H9 (cell line): ENCODE measurements at regions not wholly inside any gene's neighbourhood (a gene's known extent, or its start where the extent isn't known, plus 50 kb on each side); places are given as distances from the start of the nearest gene placed in this dataset.

ENCODE experiments used
- DNase-seq: peaks from one replicate; pipeline ENCODE4 v3.0.0-alpha.2; 2017
- H2AFZ ChIP-seq: one replicate; pipeline ENCODE4 v1.6.1; 2013; ENCODE audit warnings: mild to moderate bottlenecking, low read length, control low read depth, moderate library complexity
- H2AK5ac ChIP-seq: 2 replicates; pipeline ENCODE4 v1.6.1; 2013; ENCODE audit warnings: low read length, control low read depth, mixed read lengths; ENCODE audit not compliant: insufficient read length
- H2BK120ac ChIP-seq: one replicate; pipeline ENCODE4 v1.6.1; 2013; ENCODE audit warnings: low read depth, mild to moderate bottlenecking, low read length, control low read depth, inconsistent platforms; ENCODE audit not compliant: poor library complexity, severe bottlenecking
- H2BK12ac ChIP-seq: 2 replicates; pipeline ENCODE4 v1.6.1; 2013; ENCODE audit warnings: low read length, control low read depth, mixed read lengths, low read depth; ENCODE audit not compliant: insufficient read length
- H2BK15ac ChIP-seq: 2 replicates; pipeline ENCODE4 v1.6.1; 2013; ENCODE audit warnings: low read depth, low read length, control low read depth
- H2BK20ac ChIP-seq: one replicate; pipeline ENCODE4 v1.6.1; 2013; ENCODE audit warnings: low read depth, mild to moderate bottlenecking, low read length, control low read depth, inconsistent platforms; ENCODE audit not compliant: poor library complexity, severe bottlenecking
- H2BK5ac ChIP-seq: 2 replicates; pipeline ENCODE4 v1.6.1; 2013; ENCODE audit warnings: low read length, control low read depth, mixed read lengths; ENCODE audit not compliant: insufficient read length
- H3K14ac ChIP-seq: 2 replicates; pipeline ENCODE4 v1.6.1; 2013; ENCODE audit warnings: low read length, control low read depth; ENCODE audit not compliant: insufficient read depth
- H3K18ac ChIP-seq: 2 replicates; pipeline ENCODE4 v1.6.1; 2013; ENCODE audit warnings: low read depth, mild to moderate bottlenecking, mixed read lengths, low read length, control low read depth; ENCODE audit not compliant: insufficient read length
- H3K23ac ChIP-seq: 2 replicates; pipeline ENCODE4 v1.6.1; 2013; ENCODE audit warnings: low read length, control low read depth, mixed read lengths, low read depth; ENCODE audit not compliant: insufficient read length
- H3K23me2 ChIP-seq: 2 replicates; pipeline ENCODE4 v1.6.1; 2013; ENCODE audit warnings: low read depth, mild to moderate bottlenecking, mixed read lengths, low read length, control low read depth; ENCODE audit not compliant: insufficient read length, poor library complexity, severe bottlenecking
- H3K27ac ChIP-seq: 2 replicates; pipeline ENCODE4 v1.5.1; 2013; ENCODE audit warnings: low read length, control low read depth, mixed read lengths, low read depth; ENCODE audit not compliant: insufficient read length
- H3K27me3 ChIP-seq: 2 replicates; pipeline ENCODE4 v1.6.1; 2013; ENCODE audit warnings: low read length, control low read depth, inconsistent platforms; ENCODE audit not compliant: insufficient read depth
- H3K4ac ChIP-seq: 2 replicates; pipeline ENCODE4 v1.6.1; 2013; ENCODE audit warnings: low read depth, mild to moderate bottlenecking, control low read depth, inconsistent platforms, low read length, moderate library complexity
- H3K4me1 ChIP-seq: 2 replicates; pipeline ENCODE4 v1.6.1; 2013; ENCODE audit warnings: low read length, control low read depth, inconsistent platforms; ENCODE audit not compliant: insufficient read depth
- H3K4me2 ChIP-seq: 2 replicates; pipeline ENCODE4 v1.6.1; 2013; ENCODE audit warnings: low read length, control low read depth, mixed read lengths; ENCODE audit not compliant: insufficient read length, insufficient read depth
- H3K56ac ChIP-seq: 2 replicates; pipeline ENCODE4 v1.6.1; 2013; ENCODE audit warnings: low read depth, mild to moderate bottlenecking, mixed read lengths, low read length, control low read depth; ENCODE audit not compliant: insufficient read length
- H3K79me1 ChIP-seq: 2 replicates; pipeline ENCODE4 v1.6.1; 2013; ENCODE audit warnings: low read depth, mild to moderate bottlenecking, moderate library complexity, low read length, control low read depth, inconsistent platforms; ENCODE audit not compliant: insufficient read depth, poor library complexity, severe bottlenecking
- H3K79me2 ChIP-seq: 2 replicates; pipeline ENCODE4 v1.6.1; 2013; ENCODE audit warnings: low read length, control low read depth, inconsistent platforms; ENCODE audit not compliant: insufficient read depth
- H3K9ac ChIP-seq: 2 replicates; pipeline ENCODE4 v1.6.1; 2013; ENCODE audit warnings: low read length, control low read depth, mixed read lengths; ENCODE audit not compliant: insufficient read length; ENCODE audit errors: extremely low read depth
- H3K9me3 ChIP-seq: one replicate; pipeline ENCODE4 v1.6.1; 2013; ENCODE audit warnings: low read depth, low read length, inconsistent platforms; ENCODE audit not compliant: control insufficient read depth
- H3T11ph ChIP-seq: one replicate; pipeline ENCODE4 v1.6.1; 2013; ENCODE audit warnings: mild to moderate bottlenecking, low read length, control low read depth, inconsistent platforms
- H4K20me1 ChIP-seq: one replicate; pipeline ENCODE4 v1.6.1; 2013; ENCODE audit not compliant: control insufficient read depth, insufficient read length, insufficient read depth
- H4K5ac ChIP-seq: 2 replicates; pipeline ENCODE4 v1.6.1; 2013; ENCODE audit warnings: low read depth, mild to moderate bottlenecking, mixed read lengths, low read length, control low read depth; ENCODE audit not compliant: insufficient read length
- H4K8ac ChIP-seq: replicated peaks from 2 replicates; pipeline ENCODE4 v1.6.1; 2013; ENCODE audit warnings: low read length, control low read depth, mixed read lengths, low read depth; ENCODE audit not compliant: insufficient read length
- H4K91ac ChIP-seq: 2 replicates; pipeline ENCODE4 v1.6.1; 2013; ENCODE audit warnings: low read depth, mild to moderate bottlenecking, moderate library complexity, mixed read lengths, low read length, control low read depth; ENCODE audit not compliant: insufficient read length
- H3K27ac Mint-ChIP-seq, 3 experiments: 2 replicates in 2 of 3; 3 replicates in 1 of 3; pipeline ENCODE4 v1.8.0; 2020 to 2021; ENCODE audit warnings: mixed read lengths in 3 of 3, mild to moderate bottlenecking in 1 of 3, moderate library complexity in 1 of 3
- H3K27me3 Mint-ChIP-seq: 2 replicates; pipeline ENCODE4 v1.8.0; 2021; ENCODE audit warnings: low read depth, mild to moderate bottlenecking, moderate library complexity, mixed read lengths
- H3K36me3 Mint-ChIP-seq, 3 experiments: 2 replicates in 2 of 3; 3 replicates in 1 of 3; pipeline ENCODE4 v1.8.0; 2020 to 2021; ENCODE audit warnings: low read depth in 3 of 3, mixed read lengths in 3 of 3; ENCODE audit not compliant: insufficient read depth in 1 of 3
- H3K4me1 Mint-ChIP-seq, 2 experiments: 2 replicates each; pipeline ENCODE4 v1.8.0; 2020; ENCODE audit warnings: mixed read lengths in 2 of 2
- H3K4me3 Mint-ChIP-seq, 2 experiments: 2 replicates in 1 of 2; 3 replicates in 1 of 2; pipeline ENCODE4 v1.8.0; 2020 to 2021; ENCODE audit warnings: mild to moderate bottlenecking in 2 of 2, mixed read lengths in 2 of 2, moderate library complexity in 1 of 2
- H3K9me3 Mint-ChIP-seq, 2 experiments: 2 replicates in 1 of 2; 3 replicates in 1 of 2; pipeline ENCODE4 v1.8.0; 2020; ENCODE audit warnings: mild to moderate bottlenecking in 2 of 2, mixed read lengths in 2 of 2, moderate library complexity in 1 of 2
- CTCF ChIP-seq: fragments of 200-600 bp; sonication (generic); conservative IDR thresholded peaks from 3 replicates; pipeline ENCODE4 v1.8.0; 2021; ENCODE audit warnings: antibody characterized with exemption, mild to moderate bottlenecking
- WGBS: extraction: QIAGEN DNeasy Blood & Tissue Kit; methylation state at CpG from one replicate; pipeline ENCODE4 v1.1.7; 2013; ENCODE audit warnings: missing lambda C conversion rate, low lambda C conversion rate, mixed read lengths; ENCODE audit not compliant: insufficient read length; ENCODE audit errors: extremely low coverage; 5-methylcytosine and 5-hydroxymethylcytosine counted together

- H4K5ac ChIP-seq, result no peak overlapping the region
- WGBS, result no CpG with 5 or more reads among the region's 2 CpGs
- no peak overlapping the region for H3T11ph ChIP-seq
- no peak overlapping the region for H2BK15ac ChIP-seq
- no peak overlapping the region for H2AFZ ChIP-seq
- Mint-ChIP-seq H3K4me1 (peaks cover 8 to 9% of the 10 kb centered on the region in 2 experiments), H3K27me3 (no peaks in the 10 kb centered on the region), H3K36me3 (peaks cover 0 to 5% (median 1%) of the 10 kb centered on the region in 3 experiments; a peak in 3 of 7 replicates), H3K4me3 (no peak overlapping the region), H3K9me3 (peaks cover 5 to 9% of the 10 kb centered on the region in 2 experiments), H3K27ac (no peak overlapping the region)
- H4K91ac ChIP-seq, result no peak overlapping the region
- no peak for TF ChIP-seq CTCF
- no peak overlapping the region for H3K18ac ChIP-seq
- no peaks in the 10 kb centered on the region for H4K20me1 ChIP-seq
- H3K9me3 ChIP-seq, result no peaks in the 10 kb centered on the region
- no peak overlapping the region for H2BK5ac ChIP-seq
- H3K9ac ChIP-seq, result no peak overlapping the region
- no peak overlapping the region for H3K23ac ChIP-seq
- H3K14ac ChIP-seq, result no peak overlapping the region
- no peak overlapping the region for H2BK120ac ChIP-seq
- H2BK12ac ChIP-seq, result no peak overlapping the region
- H3K79me1 ChIP-seq, result no peaks in the 10 kb centered on the region
- H2AK5ac ChIP-seq, result no peak overlapping the region
- H3K23me2 ChIP-seq, result no peaks in the 10 kb centered on the region
- H3K4me2 ChIP-seq, result no peak overlapping the region
- H3K4ac ChIP-seq, result no peak overlapping the region
- no peaks in the 10 kb centered on the region for H3K27me3 ChIP-seq
- H3K79me2 ChIP-seq, result no peaks in the 10 kb centered on the region
- H3K4me1 ChIP-seq, result no peaks in the 10 kb centered on the region; the same call in 1 of the 2 replicates
- H3K27ac ChIP-seq, result no peak overlapping the region
- no peak overlapping the region for H3K56ac ChIP-seq
- no peak for DNase-seq
- no peak overlapping the region for H4K8ac ChIP-seq
- H2BK20ac ChIP-seq, result no peak overlapping the region
Measured at GRCh38 chr4:154959756-154960155, 178.7 kb downstream of the RBM46 start.
